Pons (tissue), 1 donor: ENCODE measurements at regions not wholly inside any gene's neighbourhood (a gene's known extent, or its start where the extent isn't known, plus 50 kb on each side); places are given as distances from the start of the nearest gene placed in this dataset.
"Not testable (repeated sequence)": the region's sequence is repeated elsewhere in the genome, so short reads cannot be mapped to it uniquely, and the experiment has no call there.

ENCODE experiments used
- DNase-seq: peaks from one replicate; pipeline ENCODE4 v3.0.0-alpha.2; 2016; ENCODE audit warnings: low spot score

GRCh38 chr3:18734309-18734708 is 309.2 kb upstream of the SATB1 start:
- no peak for DNase-seq

- no peak for DNase-seq
Observed at GRCh38 chr3:18732474-18732873, 307.3 kb upstream of the SATB1 start.

- DNase-seq, result no peak
Observed at GRCh38 chr3:18730491-18730890, 305.4 kb upstream of the SATB1 start.

GRCh38 chr3:18729671-18730070 is 304.5 kb upstream of the SATB1 start:
- no peak for DNase-seq

GRCh38 chr3:18725668-18726407 is 300.7 kb upstream of the SATB1 start:
- DNase-seq, result no peak

- DNase-seq, result no peak
Observed at GRCh38 chr3:18724456-18724855, 299.3 kb upstream of the SATB1 start.

GRCh38 chr3:18723206-18723810 is 298.2 kb upstream of the SATB1 start:
- no peak for DNase-seq

- DNase-seq, result no peak
Observed at GRCh38 chr3:18720543-18720942, 295.4 kb upstream of the SATB1 start.

GRCh38 chr3:18717598-18717997 is 292.5 kb upstream of the SATB1 start:
- DNase-seq, result no peak

- DNase-seq, result no peak
Observed at GRCh38 chr3:18716821-18717220, 291.7 kb upstream of the SATB1 start.

- no peak for DNase-seq
Observed at GRCh38 chr3:18716101-18716500, 291.0 kb upstream of the SATB1 start.

GRCh38 chr3:18715208-18715607 is 290.1 kb upstream of the SATB1 start:
- no peak for DNase-seq

- DNase-seq, result no peak
Observed at GRCh38 chr3:18713577-18713951, 288.4 kb upstream of the SATB1 start.

GRCh38 chr3:18712713-18713576 is 287.8 kb upstream of the SATB1 start:
- no peak for DNase-seq

GRCh38 chr3:18704326-18704725 is 279.2 kb upstream of the SATB1 start:
- DNase-seq, result no peak

- DNase-seq, result no peak
Observed at GRCh38 chr3:18703798-18704197, 278.7 kb upstream of the SATB1 start.

GRCh38 chr3:18693588-18694329 is 268.6 kb upstream of the SATB1 start:
- DNase-seq, result not testable (repeated sequence)

GRCh38 chr3:18687286-18687685 is 262.1 kb upstream of the SATB1 start:
- DNase-seq, result no peak

GRCh38 chr3:18683900-18684299 is 258.8 kb upstream of the SATB1 start:
- DNase-seq, result no peak

- DNase-seq, result no peak
Observed at GRCh38 chr3:18681818-18682345, 256.7 kb upstream of the SATB1 start.

GRCh38 chr3:18680758-18681157 is 255.6 kb upstream of the SATB1 start:
- DNase-seq, result no peak

GRCh38 chr3:18679238-18679637 is 254.1 kb upstream of the SATB1 start:
- DNase-seq, result no peak
